ENCODE measurements at regions not wholly inside any gene's neighbourhood (a gene's known extent, or its start where the extent isn't known, plus 50 kb on each side); places are given as distances from the start of the nearest gene placed in this dataset.
"Not testable (repeated sequence)": the region's sequence is repeated elsewhere in the genome, so short reads cannot be mapped to it uniquely, and the experiment has no call there.

DNA sequence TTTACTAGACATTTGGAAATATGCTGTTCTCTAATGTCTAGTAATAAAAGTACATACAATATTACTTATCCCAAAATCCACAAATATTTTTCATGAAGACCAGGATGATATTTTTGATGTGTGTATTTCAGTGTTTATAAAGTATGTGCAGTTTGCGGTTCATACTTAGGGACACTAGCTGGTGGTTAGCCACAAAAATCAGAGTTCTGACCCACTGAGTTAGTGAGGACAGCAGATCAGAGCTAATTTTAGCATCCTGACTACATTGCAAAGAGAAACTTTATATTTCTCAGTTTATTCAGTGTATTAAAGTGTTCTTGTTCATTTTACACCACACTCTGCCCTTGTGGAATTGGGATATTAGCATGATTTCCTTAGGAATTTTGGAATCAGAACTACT is 655.3 kb downstream of the HTR1A start:
- no peak for DNase-seq

DNA sequence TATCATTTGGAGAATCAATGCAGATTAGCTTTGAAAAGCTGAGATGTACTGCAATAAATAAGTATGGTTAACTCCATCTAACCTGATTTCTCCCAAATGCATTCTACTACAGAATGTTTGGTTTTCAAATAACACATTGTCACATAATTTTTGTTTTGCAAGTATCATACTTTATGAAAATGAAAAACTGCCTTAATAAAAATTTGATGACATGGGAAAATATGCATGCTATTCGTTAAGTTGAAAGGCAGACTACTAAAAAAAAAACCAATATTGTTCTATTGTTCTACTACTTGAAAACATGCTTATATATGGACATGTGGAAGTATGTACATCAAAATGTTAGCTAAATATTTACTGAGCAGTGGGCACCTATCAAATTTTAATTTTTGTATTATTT is 668.9 kb downstream of the HTR1A start:
- no peak for DNase-seq

DNA sequence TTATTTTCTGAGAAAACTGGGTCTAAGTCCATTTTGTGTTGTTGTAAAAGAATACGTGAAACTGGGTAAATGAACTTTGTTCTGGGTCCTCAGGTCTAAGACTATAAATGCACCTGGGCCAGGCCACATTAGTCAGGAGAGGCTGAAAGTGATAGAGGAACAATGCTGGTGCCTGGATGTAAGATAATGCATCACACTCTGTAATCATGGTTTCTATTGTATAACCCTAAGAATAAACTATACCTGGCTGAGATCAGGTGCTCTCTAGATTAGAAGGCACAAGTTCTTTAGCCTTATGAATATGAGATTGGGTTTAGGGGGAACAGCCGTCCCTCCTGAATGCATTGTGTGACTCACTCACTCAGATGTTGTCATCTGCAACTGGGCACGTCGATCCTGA is 675.5 kb downstream of the HTR1A start:
- no peak for DNase-seq

DNA sequence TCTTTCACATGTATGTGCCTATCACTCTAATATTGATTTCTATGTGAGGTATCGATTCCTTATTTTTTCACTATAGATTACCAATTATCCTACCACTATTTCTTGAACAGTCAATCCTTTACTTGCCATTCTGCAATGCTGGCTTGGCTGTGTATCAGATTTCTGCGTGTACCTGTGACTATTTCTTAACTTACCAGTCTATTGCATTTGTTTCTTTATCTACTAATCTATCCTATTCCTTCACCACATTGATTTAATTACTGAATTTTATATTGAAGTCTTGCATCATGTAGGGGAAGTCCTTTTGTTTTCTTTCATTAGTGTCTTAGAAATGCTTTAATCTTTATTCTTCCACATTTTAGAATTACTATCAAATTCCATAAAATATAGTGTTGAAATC is 684.8 kb downstream of the LRRC70 start:
- no peak for DNase-seq

- no peak for DNase-seq
Measured at GRCh38 chr5:63262185-63262981, 683.8 kb downstream of the LRRC70 start.

- no peak for DNase-seq
Measured at GRCh38 chr5:63261695-63262094, 683.1 kb downstream of the LRRC70 start.

DNA sequence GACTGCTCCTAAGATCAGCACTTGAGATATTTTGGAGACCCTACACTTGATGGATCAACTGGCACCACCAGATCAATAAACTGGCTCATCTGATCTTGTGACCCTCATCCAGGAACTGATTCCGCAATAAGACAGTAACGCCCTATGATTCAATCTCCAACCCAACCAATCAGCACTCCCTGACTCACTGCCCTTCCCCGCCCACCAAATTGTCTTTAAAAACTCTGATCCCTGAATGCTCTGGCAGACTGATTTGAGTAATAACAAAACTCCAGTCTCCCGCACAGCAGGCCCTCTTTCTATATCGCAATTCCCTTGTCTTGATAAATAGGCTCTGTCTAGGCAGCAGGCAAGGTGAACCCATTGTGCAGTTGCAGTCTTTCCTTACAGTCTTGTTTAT is 677.0 kb downstream of the LRRC70 start:
- no peak for DNase-seq

GRCh38 chr5:63250939-63251338 is 672.3 kb downstream of the LRRC70 start:
- DNase-seq = no peak

GRCh38 chr5:63249960-63250359 is 671.3 kb downstream of the LRRC70 start:
- no peak for DNase-seq

GRCh38 chr5:63247651-63248050 is 669.0 kb downstream of the LRRC70 start:
- no peak for DNase-seq

- DNase-seq = no peak
Measured at GRCh38 chr5:63245271-63245670, 666.7 kb downstream of the LRRC70 start.

DNA sequence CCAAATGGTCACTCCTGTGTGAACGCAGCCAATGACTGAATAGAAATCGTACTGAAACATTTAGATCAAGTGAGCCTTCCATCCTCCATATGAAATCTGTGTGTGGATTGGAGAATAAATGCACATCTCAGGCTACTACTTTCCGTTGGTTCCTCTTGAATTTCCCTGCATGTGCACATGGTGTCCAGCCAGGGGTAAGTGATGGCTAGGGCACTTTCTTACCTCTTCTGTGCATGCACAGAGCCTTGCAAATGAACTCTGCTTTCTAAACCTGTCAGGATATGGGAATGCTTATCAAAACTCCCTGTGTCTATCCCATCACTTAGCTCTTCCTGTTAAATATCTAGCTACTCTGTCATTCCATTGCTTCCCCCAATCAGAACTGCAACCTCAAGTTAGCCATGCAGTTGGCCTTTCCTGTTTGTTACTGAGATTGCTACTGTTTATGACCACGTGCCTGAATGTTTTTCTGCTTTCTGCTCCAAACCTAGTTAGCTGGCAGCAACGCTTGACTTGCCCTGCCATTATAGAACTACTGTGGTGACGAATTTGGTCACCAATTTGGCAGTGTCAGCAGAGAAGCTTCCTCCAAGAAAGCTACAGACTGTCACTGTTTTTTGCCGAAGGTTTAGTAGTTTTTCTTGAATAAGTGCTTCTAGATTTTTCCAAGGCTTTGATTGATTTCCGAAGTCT is 661.6 kb downstream of the LRRC70 start:
- DNase-seq = no peak

DNA sequence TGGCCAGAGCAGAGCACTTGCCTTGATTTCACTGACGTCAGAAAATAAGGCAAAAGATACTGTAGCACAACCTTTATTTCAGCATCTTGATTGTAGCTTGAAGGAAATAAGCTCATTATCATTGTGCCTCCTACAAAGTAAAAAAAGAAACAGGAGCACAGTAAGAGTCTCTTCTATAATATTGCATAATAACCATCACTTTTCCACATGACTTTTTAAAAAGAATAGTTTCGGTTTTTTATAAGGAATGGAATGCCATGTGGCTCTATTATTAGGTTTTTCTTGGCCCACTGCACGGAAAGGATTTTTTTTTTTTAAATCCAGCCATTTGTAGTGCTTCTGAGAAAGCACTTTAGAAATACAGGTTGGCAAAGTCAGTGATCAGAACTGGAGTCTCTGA is 655.3 kb downstream of the LRRC70 start:
- no peak for DNase-seq

DNA sequence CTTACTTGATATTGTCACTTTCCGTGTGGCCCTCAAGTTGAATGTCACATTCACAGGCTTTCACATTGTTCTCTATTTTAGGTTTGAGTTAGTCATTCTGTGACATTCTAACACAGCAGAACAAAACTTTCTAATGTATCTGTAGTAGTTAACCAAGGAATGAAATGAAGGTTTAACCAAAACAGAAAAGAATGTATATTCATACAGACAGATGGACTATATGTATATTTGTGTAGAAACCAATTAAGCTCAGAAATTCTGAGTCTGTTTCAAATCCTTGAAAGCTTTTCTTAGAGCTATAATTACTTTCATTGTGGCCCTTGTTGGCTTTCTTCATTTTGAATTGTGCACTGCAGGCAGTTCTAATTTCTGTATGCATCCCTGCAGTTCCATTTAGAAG is 654.7 kb downstream of the LRRC70 start:
- no peak for DNase-seq

- no peak for DNase-seq
Measured at GRCh38 chr5:63230754-63231153, 652.1 kb downstream of the LRRC70 start.

- no peak for DNase-seq
Measured at GRCh38 chr5:63228154-63228553, 649.5 kb downstream of the LRRC70 start.

- no peak for DNase-seq
Measured at GRCh38 chr5:63220244-63220643, 641.6 kb downstream of the LRRC70 start.

DNA sequence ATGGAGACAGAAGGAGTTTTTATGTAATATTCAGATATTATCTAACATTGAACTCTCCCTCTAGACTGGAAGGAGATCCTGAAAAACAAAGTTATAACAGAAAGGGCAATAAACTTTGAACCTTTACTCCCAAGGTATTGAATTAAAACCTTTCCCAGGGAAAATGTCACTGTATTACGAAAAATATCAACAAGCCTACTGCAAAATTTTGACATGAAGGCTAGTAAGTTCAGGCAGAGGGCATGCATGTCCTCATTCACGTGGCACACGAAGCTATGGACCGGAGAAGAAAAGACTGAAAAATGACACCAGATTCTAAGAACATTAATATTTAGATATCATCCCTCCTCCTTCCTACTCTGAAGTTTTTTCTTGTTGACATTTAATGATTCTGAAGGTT is 638.8 kb downstream of the LRRC70 start:
- no peak for DNase-seq

- no peak for DNase-seq
Measured at GRCh38 chr5:63213256-63213655, 634.6 kb downstream of the LRRC70 start.

DNA sequence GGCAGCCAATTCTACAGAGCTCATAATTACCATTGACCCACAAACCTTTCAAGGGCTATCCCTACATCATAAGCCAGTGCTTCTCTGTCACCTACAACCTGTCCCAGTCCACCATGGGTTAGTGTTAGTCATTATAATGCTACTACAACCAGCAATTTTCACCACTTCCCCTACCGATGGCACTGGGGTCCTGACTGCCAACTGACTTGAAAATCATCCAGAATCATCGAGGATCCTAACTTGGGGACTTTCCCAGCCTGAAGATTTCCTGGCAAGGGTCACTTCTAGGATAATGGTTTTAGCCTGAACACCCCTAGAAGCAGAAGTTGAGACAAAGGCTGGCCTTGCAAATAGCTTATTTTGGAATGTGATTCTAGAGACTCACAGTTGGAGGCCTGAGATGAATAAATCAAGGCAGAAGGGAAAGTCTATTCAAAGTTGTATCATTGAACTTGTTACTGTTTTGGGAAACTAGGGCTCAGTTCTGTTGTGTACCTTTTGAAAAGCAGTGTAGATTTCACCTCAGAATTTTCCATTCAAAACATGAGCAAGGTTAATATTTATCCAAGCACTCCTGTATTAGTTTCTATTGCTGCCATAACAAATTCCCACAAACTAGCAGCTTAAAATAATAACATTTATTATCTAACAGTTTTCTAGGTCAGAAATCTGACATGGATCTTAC is 633.0 kb downstream of the LRRC70 start:
- no peak for DNase-seq

- no peak for DNase-seq
Measured at GRCh38 chr5:63205976-63206375, 627.4 kb downstream of the LRRC70 start.

DNA sequence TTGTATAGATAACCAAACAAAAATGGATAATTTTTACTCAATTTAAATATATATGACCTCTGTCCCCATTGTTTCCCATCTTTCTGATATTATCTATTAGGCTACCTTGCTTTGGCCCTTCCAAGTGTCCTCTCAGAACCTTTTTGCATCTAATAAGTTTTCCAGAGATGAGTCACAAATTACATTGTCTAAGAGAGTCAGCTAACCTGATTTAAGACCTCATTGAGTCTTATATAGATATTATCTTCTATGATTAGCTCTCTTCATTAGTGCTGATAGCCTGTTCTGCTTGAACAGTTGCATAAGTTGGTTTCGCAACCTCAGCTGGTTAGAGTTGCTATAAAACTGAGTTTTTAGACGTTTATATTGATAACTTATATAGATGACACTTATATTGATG is 623.1 kb downstream of the LRRC70 start:
- DNase-seq = no peak

GRCh38 chr5:63194126-63194525 is 615.5 kb downstream of the LRRC70 start:
- DNase-seq = no peak

DNA sequence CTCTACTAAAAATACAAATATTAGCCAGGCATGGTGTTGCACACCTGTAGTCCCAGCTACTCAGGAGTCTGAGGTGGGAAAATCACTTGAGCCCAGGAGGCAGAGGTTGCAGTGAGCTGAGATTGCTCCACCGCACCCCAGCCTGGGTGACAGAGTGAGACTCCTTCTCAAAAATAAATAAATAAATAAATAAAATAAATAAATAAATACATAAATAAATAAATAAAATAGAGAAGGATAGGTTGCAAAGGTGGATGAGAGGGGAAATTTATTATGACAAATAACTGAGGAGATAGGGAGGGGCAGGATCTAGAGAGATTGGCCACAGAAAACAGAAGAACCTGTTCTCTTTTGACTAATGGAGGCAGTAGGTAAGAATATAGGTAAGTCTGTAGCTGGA is 601.6 kb downstream of the LRRC70 start:
- not testable (repeated sequence) for DNase-seq
